ENCODE measurements at regions not wholly inside any gene's neighbourhood (a gene's known extent, or its start where the extent isn't known, plus 50 kb on each side); places are given as distances from the start of the nearest gene placed in this dataset.
"Not testable (repeated sequence)": the region's sequence is repeated elsewhere in the genome, so short reads cannot be mapped to it uniquely, and the experiment has no call there.

DNA sequence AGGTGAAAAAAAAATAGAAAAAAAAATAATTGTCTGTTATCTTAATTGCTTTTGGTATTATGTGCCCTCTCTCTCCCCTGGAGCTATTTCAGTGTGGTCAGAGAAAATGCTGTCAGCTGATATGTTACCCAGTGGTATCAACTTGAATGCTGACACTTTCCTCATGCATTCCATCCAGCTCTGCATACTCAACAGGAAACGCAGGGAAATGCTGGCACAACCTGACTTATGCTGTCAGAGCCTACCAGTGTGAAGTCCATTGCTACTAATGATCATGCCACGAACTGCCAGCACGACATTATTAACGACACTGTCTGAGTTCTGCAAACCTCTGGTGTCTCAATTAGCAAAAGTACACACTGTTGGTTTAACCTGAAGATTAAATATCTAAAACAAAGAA lies 182.8 kb downstream of the ZWINT start:
- no peak for DNase-seq (ENCODE audit: extremely low spot score in 2 of 2)
- no peaks in the 10 kb centered on the region for H3K9me3 ChIP-seq
- no peak overlapping the region for H3K4me3 ChIP-seq
- intact Hi-C loops (cut with DNase I): no loop called here
- no peak for TF ChIP-seq POLR2A (IDR thresholded peaks at IDR 0.05)
- TF ChIP-seq CTCF (IDR thresholded peaks at IDR 0.05): no peak
- TF ChIP-seq POLR2AphosphoS5 (IDR thresholded peaks at IDR 0.05; ENCODE audit: insufficient read depth in 1 of 2, low read depth in 1 of 2): no peak
- no peak overlapping the region for H3K27ac ChIP-seq
- no peaks in the 10 kb centered on the region for H3K36me3 ChIP-seq
- H3K4me1 ChIP-seq: no peaks in the 10 kb centered on the region
- H3K27me3 ChIP-seq: no peaks in the 10 kb centered on the region

DNA sequence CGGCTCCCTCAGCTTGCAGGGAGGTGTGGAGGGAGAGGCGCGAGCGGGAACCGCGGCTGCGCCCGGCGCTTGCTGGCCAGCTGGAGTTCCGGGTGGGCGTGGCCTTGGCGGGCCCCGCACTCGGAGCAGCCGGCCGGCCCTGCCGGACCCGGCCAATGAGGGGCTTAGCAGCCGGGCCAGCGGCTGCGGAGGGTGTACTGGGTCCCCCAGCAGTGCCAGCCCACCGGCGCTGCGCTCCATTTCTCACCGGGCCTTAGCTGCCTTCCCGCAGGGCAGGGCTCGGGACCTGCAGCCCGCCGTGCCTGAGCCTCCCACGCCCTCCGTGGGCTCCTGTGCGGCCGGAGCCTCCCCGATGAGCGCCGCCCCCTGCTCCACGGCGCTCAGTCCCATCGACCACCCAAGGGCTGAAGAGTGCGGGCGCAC lies 206.0 kb downstream of the ZWINT start:
- H3K9me3 ChIP-seq; H3K27me3 ChIP-seq; H3K4me3 ChIP-seq; H3K36me3 ChIP-seq; DNase-seq (ENCODE audit: extremely low spot score in 2 of 2); H3K4me1 ChIP-seq; H3K27ac ChIP-seq; intact Hi-C loops (cut with DNase I): not testable (repeated sequence)

- TF ChIP-seq POLR2AphosphoS5 (IDR thresholded peaks at IDR 0.05; ENCODE audit: insufficient read depth in 1 of 2, low read depth in 1 of 2) (no peak), POLR2A (IDR thresholded peaks at IDR 0.05) (no peak), CTCF (IDR thresholded peaks at IDR 0.05) (no peak)
Measured at GRCh38 chr10:56146806-56147205, 214.3 kb downstream of the ZWINT start.

DNA sequence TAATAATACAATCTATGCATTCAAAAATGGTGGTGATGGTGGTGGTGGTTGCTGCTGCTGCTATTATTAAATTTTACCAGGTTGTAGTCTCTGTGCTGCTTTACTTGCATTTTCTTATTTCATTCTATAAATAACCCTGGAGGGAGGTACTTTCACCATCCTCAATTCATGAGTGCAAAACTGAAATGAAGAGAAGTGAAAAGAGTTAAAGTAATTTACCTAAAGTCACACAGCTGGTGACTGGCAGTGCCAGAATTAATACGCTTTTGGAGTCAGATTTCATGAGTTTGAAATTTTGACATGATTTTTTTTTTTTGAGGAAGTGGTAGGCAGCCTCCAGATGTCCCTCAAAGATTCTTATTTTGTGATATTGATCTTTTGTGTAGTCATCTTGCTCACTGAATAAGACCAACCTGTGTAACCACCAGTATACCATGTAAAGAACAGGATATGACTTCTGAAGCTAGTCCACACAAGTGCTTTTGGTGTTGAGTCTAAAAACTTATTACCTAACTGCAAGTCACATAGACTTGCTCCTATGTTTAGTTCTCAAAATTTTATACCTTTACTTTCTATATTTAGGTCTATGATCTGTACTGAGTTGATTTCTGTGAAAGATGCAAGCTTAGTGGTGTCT lies 218.8 kb downstream of the ZWINT start:
- intact Hi-C loops (cut with DNase I): no loop called here
- no peaks in the 10 kb centered on the region for H3K36me3 ChIP-seq
- no peak for TF ChIP-seq POLR2A (IDR thresholded peaks at IDR 0.05)
- no peak for TF ChIP-seq CTCF (IDR thresholded peaks at IDR 0.05)
- TF ChIP-seq POLR2AphosphoS5 (IDR thresholded peaks at IDR 0.05; ENCODE audit: insufficient read depth in 1 of 2, low read depth in 1 of 2): no peak
- H3K9me3 ChIP-seq: no peaks in the 10 kb centered on the region
- no peak overlapping the region for H3K27ac ChIP-seq
- no peak overlapping the region for H3K4me3 ChIP-seq
- no peaks in the 10 kb centered on the region for H3K4me1 ChIP-seq
- DNase-seq (ENCODE audit: extremely low spot score in 2 of 2): no peak
- no peaks in the 10 kb centered on the region for H3K27me3 ChIP-seq

More at GRCh38 chr10:56146806-56147205, 214.3 kb downstream of the ZWINT start:
- no peaks in the 10 kb centered on the region for H3K9me3 ChIP-seq
- no peaks in the 10 kb centered on the region for H3K36me3 ChIP-seq
- H3K4me3 ChIP-seq: no peak overlapping the region
- no peak for DNase-seq (ENCODE audit: extremely low spot score in 2 of 2)
- H3K27me3 ChIP-seq: no peaks in the 10 kb centered on the region
- intact Hi-C loops (cut with DNase I): no loop called here
- H3K27ac ChIP-seq: no peak overlapping the region
- H3K4me1 ChIP-seq: no peaks in the 10 kb centered on the region

- intact Hi-C loops (cut with DNase I): no loop called here
- H3K4me1 ChIP-seq: no peaks in the 10 kb centered on the region
Measured at GRCh38 chr10:56139405-56139804, 221.7 kb downstream of the ZWINT start.

More at GRCh38 chr10:56139405-56139804, 221.7 kb downstream of the ZWINT start:
- Histone ChIP-seq H3K36me3 (no peaks in the 10 kb centered on the region), H3K27ac (no peak overlapping the region), H3K9me3 (no peaks in the 10 kb centered on the region), H3K27me3 (no peaks in the 10 kb centered on the region), H3K4me3 (no peak overlapping the region)
- TF ChIP-seq CTCF (IDR thresholded peaks at IDR 0.05): no peak
- TF ChIP-seq POLR2AphosphoS5 (IDR thresholded peaks at IDR 0.05; ENCODE audit: insufficient read depth in 1 of 2, low read depth in 1 of 2): no peak
- no peak for TF ChIP-seq POLR2A (IDR thresholded peaks at IDR 0.05)
- no peak for DNase-seq (ENCODE audit: extremely low spot score in 2 of 2)

All from vagina (tissue), 2 donors.